Stomach (tissue), 8 donors: ENCODE measurements at regions not wholly inside any gene's neighbourhood (a gene's known extent, or its start where the extent isn't known, plus 50 kb on each side); places are given as distances from the start of the nearest gene placed in this dataset.

Experiments
- DNase-seq, 2 donors: peaks; one replicate each; pipeline versions ENCODE4 v3.0.0 to v3.0.0-alpha.2; 2013 to 2019
- H3K27ac ChIP-seq, 5 donors: fragments of 200-600 bp in 4 of 5; sonication (generic) in 4 of 5; one replicate each; pipeline ENCODE4 v1.5.1; 2013 to 2019; ENCODE audit warnings: mild to moderate bottlenecking in 1 of 5, moderate library complexity in 1 of 5
- H3K27me3 ChIP-seq, 3 donors: fragments of 200-600 bp; sonication (generic); one replicate each; pipeline ENCODE4 v1.5.1; 2017 to 2019; ENCODE audit warnings: mixed run types in 1 of 3
- H3K36me3 ChIP-seq, 4 donors: fragments of 200-600 bp; sonication (generic); 1 replicate in 3 of 4; 2 replicates in 1 of 4; pipeline ENCODE4 v1.5.1; 2016 to 2019
- H3K4me1 ChIP-seq, 4 donors: fragments of 200-600 bp; sonication (generic); one replicate each; pipeline ENCODE4 v1.5.1; 2016 to 2019
- H3K4me3 ChIP-seq, 4 donors: fragments of 200-600 bp; sonication (generic) in 3 of 4; one replicate each; pipeline ENCODE4 v1.5.1; 2016 to 2019; ENCODE audit warnings: mild to moderate bottlenecking in 1 of 4
- H3K9me3 ChIP-seq, 4 donors: fragments of 200-600 bp; sonication (generic); one replicate each; pipeline ENCODE4 v1.5.1; 2016 to 2019
- EP300 ChIP-seq: sonication (generic); formaldehyde crosslinking; IDR thresholded peaks from one replicate; pipeline ENCODE4 v1.6.1; 2017; ENCODE audit warnings: antibody characterized with exemption
- POLR2A ChIP-seq, 4 donors: fragments of 450-650 bp; IDR thresholded peaks; one replicate each; pipeline ENCODE4 v1.6.1; 2016; ENCODE audit warnings: antibody characterized with exemption in 4 of 4, control low read depth in 2 of 4, mild to moderate bottlenecking in 1 of 4, moderate library complexity in 1 of 4
- POLR2AphosphoS5 ChIP-seq, 3 donors: sonication (generic); formaldehyde crosslinking; IDR thresholded peaks; one replicate each; pipeline ENCODE4 v1.6.1; 2016; ENCODE audit warnings: antibody characterized with exemption in 3 of 3
- WGBS, 5 donors: extraction: QIAGEN DNeasy Blood & Tissue Kit in 3 of 5; methylation state at CpG; one replicate each; pipeline versions ENCODE4 v1.1.5 to v1.1.7; 2013 to 2018; 5-methylcytosine and 5-hydroxymethylcytosine counted together
- intact Hi-C: fragments of 100-400 bp; cut with DNase I; formaldehyde crosslinking; loops from one replicate; pipeline ENCODE4 v1.15.1; 2023; ENCODE audit warnings: low total_unique reads
- TF ChIP-seq, protein P1 (sequence below), 7 experiments: fragments of 450-650 bp in 4 of 7; fragments of 200-600 bp in 3 of 7; sonication (generic) in 3 of 7; IDR thresholded peaks; one replicate each; pipeline ENCODE4 v1.5.1; 2016 to 2019; ENCODE audit warnings: antibody characterized with exemption in 7 of 7, control low read depth in 2 of 7, mild to moderate bottlenecking in 1 of 7
- donor health status: healthy with polysubstance abuse.
- donor health status: Bipolar disorder and iron deficiency.
- donor health status: healthy.

DNA sequence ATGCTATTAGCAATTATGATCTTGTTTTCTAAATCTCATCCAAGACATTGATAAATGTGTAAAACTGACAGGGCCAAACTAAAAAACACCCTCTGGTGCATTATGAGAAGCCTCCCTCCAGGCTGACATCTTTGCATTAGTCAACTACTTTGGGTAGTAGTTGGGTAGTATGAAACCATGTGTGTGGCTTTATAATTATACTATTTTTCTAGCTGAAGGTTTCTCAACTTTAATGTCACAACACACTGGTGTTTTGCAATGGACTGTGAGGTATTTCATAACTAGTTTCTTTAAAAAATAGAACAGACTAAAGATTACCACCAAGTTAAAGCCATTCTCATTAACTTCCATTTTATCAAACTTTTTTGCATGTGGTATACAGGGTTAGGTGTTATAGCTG, 73.1 kb upstream of the RBMS1 start:
- TF ChIP-seq EP300 (no peak), POLR2A (IDR thresholded peaks at IDR 0.05) (no peak)
- TF ChIP-seq, protein P1, sequence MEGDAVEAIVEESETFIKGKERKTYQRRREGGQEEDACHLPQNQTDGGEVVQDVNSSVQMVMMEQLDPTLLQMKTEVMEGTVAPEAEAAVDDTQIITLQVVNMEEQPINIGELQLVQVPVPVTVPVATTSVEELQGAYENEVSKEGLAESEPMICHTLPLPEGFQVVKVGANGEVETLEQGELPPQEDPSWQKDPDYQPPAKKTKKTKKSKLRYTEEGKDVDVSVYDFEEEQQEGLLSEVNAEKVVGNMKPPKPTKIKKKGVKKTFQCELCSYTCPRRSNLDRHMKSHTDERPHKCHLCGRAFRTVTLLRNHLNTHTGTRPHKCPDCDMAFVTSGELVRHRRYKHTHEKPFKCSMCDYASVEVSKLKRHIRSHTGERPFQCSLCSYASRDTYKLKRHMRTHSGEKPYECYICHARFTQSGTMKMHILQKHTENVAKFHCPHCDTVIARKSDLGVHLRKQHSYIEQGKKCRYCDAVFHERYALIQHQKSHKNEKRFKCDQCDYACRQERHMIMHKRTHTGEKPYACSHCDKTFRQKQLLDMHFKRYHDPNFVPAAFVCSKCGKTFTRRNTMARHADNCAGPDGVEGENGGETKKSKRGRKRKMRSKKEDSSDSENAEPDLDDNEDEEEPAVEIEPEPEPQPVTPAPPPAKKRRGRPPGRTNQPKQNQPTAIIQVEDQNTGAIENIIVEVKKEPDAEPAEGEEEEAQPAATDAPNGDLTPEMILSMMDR (IDR thresholded peaks at IDR 0.05) = no peak
- intact Hi-C loops = no loop called here
- Histone ChIP-seq H3K4me1 (no peaks in the 10 kb centered on the region), H3K4me3 (no peak overlapping the region), H3K9me3 (no peaks in the 10 kb centered on the region), H3K27ac (no peak overlapping the region), H3K36me3 (no peaks in the 10 kb centered on the region), H3K27me3 (no peaks in the 10 kb centered on the region)
- DNase-seq = no peak

DNA sequence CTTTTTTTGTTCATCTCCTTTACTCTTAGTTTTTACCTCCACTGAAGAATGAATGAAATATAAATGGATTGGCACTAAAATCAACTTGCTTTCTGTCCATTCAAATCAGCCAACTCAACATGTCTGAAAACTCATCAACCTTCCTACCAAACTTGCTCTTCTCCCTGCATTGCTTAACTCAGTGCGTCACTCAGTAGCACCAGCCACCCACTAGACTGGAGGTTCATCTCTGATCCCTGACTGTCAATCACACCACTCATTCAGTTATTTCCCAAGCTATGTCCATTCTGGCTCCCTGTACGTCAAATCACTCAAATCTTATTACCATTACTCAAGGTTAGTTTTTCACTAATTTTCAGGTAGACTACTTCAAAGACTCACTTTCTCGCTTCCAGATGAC, 75.2 kb upstream of the RBMS1 start:
- Histone ChIP-seq H3K4me3 (no peak overlapping the region), H3K4me1 (no peaks in the 10 kb centered on the region), H3K9me3 (peaks cover 0 to 11% (median 5%) of the 10 kb centered on the region in 4 donors), H3K27me3 (no peaks in the 10 kb centered on the region), H3K27ac (no peak overlapping the region), H3K36me3 (no peaks in the 10 kb centered on the region)
- no peak for DNase-seq
- 92 to 100% (median 97%) methylated on average over 3 of the region's 3 CpGs for WGBS, 5 donors
- TF ChIP-seq POLR2A (IDR thresholded peaks at IDR 0.05) (no peak), POLR2AphosphoS5 (IDR thresholded peaks at IDR 0.05) (no peak), EP300 (no peak)
- TF ChIP-seq, protein P1 (IDR thresholded peaks at IDR 0.05) = no peak
- intact Hi-C loops = no loop called here

GRCh38 chr2:160570376-160570775, 76.8 kb upstream of the RBMS1 start:
- DNase-seq = no peak
- Histone ChIP-seq H3K9me3 (peaks cover 0 to 11% (median 5%) of the 10 kb centered on the region in 4 donors), H3K4me1 (no peaks in the 10 kb centered on the region), H3K27ac (no peak overlapping the region), H3K27me3 (no peaks in the 10 kb centered on the region), H3K4me3 (no peak overlapping the region), H3K36me3 (no peaks in the 10 kb centered on the region)
- intact Hi-C loops = no loop called here
- 86 to 100% (median 96%) methylated on average over 2 of the region's 2 CpGs for WGBS, 5 donors
- TF ChIP-seq, protein P1 (IDR thresholded peaks at IDR 0.05) = no peak

GRCh38 chr2:160574468-160575140, 81.0 kb upstream of the RBMS1 start:
- DNase-seq = no peak
- Histone ChIP-seq H3K9me3 (peaks cover 0 to 11% (median 5%) of the 10 kb centered on the region in 4 donors), H3K36me3 (no peaks in the 10 kb centered on the region), H3K27ac (no peak overlapping the region), H3K27me3 (no peaks in the 10 kb centered on the region), H3K4me1 (peaks cover 0 to 9% (median 6%) of the 10 kb centered on the region in 4 donors), H3K4me3 (no peak overlapping the region)
- intact Hi-C loops = no loop called here
- TF ChIP-seq POLR2AphosphoS5 (IDR thresholded peaks at IDR 0.05) = no peak
- TF ChIP-seq EP300 = no peak
- no peak for TF ChIP-seq POLR2A (IDR thresholded peaks at IDR 0.05)
- TF ChIP-seq, protein P1 (IDR thresholded peaks at IDR 0.05) = no peak
- 75 to 100% (median 92%) methylated on average over 1 of the region's 1 CpG for WGBS, 5 donors
